HG03039 (cell line): ENCODE measurements at regions not wholly inside any gene's neighbourhood (a gene's known extent, or its start where the extent isn't known, plus 50 kb on each side); places are given as distances from the start of the nearest gene placed in this dataset.
"Not testable (repeated sequence)": the region's sequence is repeated elsewhere in the genome, so short reads cannot be mapped to it uniquely, and the experiment has no call there.

Experiments used
- ATAC-seq: cut with Tn5 transposase; IDR thresholded peaks from one replicate; pipeline ENCODE4 v1.9.1; 2021; ENCODE audit warnings: mild to moderate bottlenecking, moderate library complexity; ENCODE audit not compliant: unreplicated experiment

DNA sequence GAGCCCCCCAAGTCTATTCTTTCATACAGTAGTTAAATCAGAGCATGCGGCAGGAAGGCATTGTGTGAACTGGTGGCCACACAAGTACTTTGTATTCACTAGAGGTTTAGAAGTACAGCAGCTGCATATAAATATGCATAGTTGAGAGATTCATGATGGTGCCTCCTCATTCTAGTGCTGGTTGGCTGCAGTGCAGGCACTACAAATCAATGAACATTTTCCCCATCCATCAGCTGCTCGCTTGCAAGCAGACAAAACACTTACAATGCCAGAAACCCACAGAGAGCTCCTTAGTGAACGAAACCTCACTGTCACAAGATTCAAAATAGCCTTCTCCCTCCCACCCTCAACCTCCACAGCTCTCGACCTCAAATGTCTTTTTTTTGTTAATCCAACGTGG is 726.2 kb downstream of the USP25 start:
- no peak for ATAC-seq

DNA sequence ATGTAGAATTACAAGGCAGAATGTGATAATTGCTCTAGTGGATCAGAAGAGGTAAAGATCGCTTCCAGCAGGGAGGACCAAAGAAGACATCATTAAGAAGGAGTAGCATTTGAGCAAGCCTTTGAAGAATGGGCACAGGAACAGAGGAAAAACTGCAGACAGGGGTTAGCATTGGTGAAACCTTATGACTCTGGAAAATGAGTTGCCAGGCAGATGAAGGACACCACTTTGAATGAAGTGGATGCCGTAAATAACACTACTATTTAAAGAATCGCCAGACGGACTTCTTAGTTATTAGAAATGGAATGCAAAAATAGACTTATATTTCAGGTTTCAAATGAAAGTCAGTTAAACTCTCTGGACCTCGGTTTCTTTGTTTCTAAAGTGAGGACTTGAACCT is 727.7 kb downstream of the USP25 start:
- ATAC-seq, result no peak

DNA sequence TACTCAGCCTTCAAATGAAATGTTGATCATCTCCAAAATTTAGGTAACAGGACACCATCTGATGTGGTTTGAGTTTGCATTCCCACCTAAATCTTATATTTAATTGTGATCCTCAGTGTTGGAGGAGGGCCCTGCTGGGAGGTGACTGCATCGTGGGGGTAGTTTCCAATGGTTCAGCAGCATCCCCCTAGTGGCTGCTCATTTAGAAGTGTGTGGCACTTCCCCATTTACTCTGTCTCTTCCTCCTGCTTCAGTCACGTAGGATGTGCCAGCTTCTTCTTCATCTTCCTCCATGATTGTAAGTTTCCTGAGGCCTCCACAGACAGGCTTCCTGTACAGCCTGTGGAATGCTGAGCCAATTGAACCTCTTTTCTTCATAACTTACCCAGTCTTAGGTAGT is 731.2 kb downstream of the USP25 start:
- ATAC-seq, result no peak

DNA sequence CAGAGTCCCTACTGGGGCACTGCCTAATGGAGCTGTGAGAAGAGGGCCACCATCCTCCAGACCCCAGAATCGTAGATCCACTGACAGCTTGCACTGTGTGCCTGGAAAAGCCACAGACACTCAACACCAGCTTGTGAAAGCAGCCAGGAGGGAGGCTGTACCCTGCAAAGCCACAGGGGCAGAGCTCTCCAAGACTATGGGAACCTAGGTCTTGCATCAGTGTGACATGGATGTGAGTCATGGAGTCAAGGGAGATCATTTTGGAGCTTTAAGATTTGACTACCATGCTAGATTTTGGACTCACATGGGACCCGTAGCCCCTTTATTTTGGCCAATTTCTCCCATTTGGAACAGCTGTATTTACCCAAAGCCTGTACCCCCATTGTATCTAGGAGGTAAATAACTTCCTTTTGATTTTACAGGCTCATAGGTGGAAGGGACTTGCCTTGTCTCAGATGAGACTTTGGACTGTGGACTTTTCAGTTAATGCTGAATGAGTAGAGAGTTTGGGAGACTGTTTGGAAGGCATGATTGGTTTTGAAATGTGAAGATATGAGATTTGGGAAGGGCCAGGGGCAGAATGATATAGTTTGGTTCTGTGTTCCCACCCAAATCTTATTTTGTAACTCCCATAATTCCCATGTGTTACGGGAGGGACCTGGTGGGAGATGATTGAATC is 734.6 kb downstream of the USP25 start:
- ATAC-seq, result not testable (repeated sequence)

DNA sequence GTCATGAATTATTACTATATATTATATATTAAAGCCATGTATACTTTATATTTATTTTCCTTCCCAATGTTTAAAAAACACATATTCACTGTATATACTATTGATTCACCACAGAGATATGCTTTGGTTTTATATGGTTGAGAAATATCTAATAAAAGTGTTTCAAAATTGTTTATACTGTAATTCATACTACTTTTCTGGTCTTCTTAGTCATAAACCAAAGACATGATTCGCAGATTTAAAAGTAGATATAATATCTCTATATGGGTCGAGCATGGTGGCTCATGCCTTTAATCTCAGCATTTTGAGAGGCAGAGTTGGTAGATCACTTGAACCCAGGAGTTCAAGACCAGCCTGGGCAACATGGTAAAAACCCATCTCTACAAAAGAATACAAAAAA is 738.4 kb downstream of the USP25 start:
- ATAC-seq, result no peak

DNA sequence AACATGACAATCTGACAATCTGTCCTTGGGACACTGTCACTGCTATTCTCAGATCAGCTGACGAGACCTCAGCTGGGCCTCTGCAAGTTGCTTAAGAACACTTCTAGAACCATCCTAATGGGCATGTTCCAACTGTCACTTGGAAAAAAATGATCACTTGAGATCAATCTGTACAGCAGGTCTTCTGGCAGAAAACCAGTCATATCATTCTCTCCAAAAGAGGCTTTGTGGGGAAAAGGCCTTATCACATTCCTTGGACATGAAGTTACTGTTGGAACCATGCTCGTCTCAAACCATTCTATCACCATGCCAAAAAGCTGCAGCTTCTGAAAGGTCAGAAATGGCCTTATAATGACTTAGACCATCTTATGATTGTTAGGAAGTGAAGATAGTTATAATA is 744.2 kb downstream of the USP25 start:
- ATAC-seq, result no peak

DNA sequence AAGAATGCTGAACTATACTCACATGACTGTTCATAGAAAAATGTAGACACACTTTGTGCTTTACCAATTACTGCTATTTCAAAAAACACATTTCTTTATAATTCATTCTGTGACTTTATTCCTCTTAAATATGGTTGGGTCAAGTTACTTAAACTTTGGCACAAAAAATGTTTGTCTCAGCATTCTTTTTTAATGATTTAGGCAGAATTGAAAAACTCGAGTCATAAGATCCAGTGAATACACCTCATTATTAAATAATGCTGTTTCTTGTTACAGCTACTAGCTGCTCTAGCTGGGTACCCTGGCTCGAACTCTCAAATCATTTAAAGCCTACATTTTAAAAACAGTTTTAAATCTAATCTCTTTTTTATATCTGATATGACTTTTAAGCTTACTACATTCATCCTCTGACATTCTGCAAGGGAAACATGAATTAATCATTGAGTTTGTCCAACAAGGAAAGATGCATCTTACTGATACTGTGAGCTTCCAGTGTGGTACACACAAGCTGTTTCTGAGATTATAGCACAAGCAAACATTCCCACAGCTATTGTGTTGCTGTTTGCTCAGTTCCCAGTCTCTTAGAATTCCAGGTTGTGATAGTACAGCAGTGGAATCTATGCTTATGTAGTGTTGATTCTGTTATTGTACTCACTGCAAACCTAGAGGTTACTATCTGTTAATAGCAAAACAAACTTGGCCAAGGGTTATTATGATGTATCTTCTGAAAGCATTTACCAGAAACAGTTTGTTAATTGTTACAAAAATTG is 746.5 kb downstream of the USP25 start:
- ATAC-seq, result no peak

DNA sequence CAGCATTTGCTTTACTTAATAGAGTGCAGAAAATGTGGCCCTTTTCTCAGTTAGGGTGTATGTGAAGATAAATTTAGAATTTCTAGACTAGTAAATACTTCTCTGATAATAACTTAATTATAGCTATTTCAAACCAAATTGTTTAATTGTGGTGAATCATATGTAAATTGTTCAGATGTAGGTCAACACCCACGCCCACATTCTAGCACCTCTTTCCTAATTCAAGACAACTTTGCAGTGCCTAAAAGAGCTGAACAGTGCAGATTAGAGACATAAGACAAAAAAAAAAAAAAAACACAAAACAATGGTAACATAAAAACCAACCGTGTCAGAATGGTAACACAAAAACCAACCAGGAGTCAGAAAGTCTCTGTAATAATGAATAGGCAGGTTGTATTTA is 758.3 kb downstream of the USP25 start:
- no peak for ATAC-seq

DNA sequence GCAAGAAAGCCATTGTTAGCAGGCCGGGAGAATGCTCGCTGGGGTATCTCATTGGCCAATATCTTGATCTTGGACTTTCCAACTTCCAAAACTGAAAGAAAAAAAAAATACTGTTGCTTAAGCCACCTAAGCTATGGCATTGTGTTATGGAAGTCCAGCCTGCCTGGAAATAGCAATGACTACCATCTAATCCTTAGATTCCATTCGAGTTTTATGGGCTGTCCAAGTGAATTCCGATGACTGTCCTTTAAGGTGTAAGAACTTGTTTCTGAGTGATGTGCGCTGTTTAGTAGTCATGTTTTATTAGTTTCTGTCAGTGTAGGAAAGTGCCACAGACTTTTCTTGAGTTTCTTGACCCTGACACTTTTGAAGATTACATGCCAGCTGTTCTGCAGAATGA is 762.6 kb downstream of the USP25 start:
- no peak for ATAC-seq

DNA sequence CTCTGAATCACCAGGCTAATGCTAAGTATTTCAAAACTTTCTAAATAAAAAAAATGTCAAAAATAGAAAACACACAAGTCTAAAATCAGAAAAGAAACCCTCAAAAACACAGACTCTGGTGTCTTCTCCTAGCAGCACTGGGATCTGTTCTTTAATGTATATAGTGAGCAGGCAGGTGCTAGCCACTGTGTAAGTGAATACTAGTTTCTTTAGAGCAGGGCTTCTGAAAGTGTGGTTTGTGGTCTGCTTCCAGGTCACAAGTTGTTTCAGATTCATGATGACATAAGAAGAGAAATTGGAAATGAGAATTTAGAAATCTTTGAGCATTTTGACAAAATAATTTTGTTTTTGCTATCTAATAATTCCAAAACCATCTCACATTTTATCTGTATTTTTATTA is 763.1 kb downstream of the USP25 start:
- no peak for ATAC-seq

DNA sequence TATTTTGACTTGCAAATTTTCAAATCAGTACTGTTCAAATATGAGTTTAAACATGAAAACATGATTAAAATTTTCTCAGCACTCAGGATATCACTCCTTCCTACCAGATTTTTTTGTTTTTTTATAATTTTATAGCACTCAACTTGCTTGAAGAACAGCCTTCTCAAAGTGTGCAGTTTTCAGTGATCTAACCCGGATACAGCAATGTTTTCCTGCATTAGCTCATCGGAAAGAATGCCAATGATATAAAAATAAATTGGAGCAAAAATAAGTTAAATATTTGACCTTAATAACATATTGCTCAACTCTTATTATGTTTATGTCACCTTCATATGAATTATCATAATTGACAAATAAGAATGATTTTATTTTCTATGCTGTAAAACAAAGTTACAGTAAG is 766.8 kb downstream of the USP25 start:
- ATAC-seq, result no peak

DNA sequence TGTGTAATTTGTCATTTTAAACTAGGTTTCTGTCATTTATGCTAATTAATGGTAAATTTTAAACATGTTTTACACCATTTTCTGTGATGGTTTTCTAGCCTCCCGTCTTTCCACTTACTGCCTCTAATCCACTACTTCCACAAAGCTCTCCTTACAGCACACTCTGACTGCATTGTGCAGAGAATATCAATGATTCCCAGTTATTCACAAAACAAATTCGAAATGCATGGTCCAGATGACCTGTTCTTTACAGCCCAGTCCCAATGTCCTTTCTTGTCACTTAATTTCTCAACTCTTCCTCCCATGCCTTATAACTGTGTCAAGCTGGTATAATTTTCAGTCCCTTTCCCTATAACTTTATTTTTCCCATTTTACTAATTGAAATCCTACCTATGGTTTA is 770.5 kb downstream of the USP25 start:
- ATAC-seq, result no peak

DNA sequence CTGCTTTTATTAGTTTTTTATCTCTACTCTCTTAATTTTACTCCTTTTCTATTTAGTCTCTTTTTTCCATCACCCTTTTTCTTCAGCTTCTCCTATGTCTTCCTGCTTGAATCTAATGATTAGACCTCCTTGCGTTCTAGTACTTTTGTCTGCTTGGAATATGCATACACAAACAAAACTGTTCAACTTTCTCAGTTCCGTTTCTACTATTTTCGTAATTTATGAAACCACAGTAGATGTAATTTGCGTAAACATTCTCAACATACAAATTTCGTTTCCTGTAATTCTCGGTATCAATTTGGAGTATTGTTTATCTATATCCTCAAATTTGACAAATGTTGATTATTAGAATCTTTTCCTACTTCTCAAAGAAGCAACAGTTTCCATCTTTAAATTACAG is 772.5 kb downstream of the USP25 start:
- ATAC-seq, result no peak

DNA sequence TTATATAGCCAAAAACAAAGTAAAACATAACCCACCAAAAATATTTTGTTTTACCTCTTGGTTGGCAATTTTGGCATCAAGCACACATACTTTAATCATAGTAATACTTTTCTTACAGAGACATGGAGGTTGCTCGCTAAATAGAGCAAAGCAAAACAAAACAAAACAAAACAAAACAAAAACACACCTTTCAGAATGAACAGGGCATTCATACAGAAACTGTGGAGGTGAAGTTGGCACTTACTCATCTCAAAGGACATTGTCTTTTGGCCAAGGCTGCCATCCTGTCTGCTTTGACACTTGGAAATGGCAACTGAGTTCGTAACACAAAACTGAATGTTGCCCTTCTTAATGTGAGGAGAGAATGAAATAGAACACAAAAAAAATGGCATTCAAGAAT is 773.1 kb downstream of the USP25 start:
- no peak for ATAC-seq

DNA sequence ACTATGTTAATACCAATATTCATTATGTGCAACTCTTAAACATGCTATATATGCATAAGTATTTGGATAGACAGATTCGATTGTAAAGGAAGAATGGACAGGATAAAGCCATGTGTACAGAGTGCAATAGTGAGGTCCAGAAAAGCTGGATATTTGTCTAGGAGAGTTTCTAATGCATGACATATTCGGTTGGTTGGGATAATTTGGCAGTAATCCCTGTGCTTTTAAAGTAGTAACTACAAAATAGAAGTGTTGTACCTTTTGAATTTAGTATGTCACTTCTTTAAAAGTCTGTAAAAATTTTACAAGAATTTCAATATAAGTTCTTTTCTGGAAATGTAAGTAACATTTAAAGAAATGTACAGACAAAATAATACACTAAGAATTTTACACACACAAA is 774.5 kb downstream of the USP25 start:
- no peak for ATAC-seq

DNA sequence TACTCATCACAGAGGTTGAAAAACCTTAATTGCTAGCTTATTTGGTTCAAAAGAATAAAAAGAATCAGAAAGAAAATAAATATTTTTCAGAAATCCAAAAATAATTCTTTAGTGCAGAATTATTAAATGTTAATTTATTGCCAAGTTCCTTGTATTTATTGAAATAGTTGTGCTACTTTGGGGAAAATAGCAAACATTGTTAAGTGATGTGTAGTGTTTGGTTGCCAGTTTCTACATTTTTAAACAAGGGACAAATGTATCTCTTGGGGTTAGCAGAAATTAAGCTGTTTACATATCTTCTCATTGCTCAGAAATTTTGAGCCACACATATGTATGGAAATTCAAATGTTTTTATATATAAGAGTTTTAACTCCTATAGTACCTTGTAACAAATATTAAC is 775.0 kb downstream of the USP25 start:
- no peak for ATAC-seq

DNA sequence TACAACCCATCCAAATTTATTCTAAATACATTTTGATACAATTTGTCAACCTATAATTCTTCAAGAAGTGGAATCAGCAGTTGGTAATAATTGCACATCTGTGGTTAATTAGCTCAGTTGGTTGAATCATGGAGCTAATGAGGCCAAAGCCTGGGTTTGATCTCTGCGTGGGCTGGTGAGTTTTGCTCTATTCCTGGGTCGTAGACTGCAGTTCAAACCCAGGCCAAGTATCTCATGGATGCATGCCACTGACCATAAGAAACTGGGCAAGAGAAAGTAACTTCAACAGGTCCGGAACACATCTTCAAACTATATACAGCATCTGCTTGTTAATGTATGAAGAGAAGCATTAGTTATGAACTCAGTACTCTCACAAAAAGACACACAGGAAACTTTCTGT is 779.7 kb downstream of the USP25 start:
- no peak for ATAC-seq

DNA sequence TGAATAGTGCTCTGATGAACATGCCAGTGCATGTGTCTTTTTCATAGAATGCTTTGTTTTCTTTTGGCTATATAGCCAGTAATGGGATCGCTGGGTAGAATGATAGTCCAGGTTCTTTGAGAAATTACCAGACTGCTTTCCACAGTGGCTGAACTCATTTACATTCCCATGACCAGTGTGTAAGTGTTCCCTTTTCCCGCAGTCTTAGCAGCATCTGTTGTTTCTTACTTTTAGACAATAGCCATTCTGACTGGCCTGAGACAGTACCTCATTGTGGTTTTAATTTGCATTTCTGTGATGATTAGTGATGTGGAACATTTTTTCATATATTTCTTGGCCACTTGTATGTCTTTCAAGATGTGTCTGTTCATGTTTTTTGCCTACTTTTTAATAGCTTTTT is 784.5 kb downstream of the USP25 start:
- ATAC-seq, result no peak

DNA sequence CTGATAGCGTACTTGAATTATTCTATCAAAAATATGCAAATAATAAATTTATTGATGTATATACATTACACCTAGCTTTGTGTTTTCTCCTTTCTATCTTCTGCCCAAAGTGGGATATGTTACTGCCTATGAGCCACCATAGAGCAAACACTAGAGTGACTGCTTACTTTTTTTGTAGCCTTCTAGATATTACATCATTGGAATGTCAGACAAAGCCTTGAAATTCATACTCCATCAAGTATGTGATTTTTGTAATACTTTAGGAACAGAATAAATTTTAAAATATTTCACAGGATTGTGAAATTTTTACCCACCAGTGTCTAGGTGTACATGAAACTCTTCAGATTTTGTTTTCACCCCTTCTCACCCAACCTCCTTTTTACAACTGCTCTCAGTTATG is 787.6 kb downstream of the USP25 start:
- ATAC-seq, result no peak

DNA sequence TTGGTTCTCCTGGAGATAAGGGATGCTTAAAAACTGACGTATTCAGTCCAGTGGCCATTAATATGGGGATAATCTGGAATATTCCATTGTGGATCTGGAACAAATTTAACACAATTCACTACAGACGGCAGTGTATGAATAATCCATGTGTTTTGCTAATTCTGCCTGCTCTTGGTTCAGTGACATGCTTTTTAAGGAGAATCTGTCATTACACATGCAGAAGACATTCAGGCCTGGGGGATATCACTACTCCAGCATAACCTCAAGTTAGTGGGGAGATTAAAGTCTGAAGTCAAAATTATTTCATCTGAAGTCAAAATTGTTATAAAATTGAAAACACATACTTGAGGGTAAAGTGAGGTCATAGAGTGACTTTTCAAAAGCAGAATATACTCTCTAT is 789.3 kb downstream of the USP25 start:
- no peak for ATAC-seq

DNA sequence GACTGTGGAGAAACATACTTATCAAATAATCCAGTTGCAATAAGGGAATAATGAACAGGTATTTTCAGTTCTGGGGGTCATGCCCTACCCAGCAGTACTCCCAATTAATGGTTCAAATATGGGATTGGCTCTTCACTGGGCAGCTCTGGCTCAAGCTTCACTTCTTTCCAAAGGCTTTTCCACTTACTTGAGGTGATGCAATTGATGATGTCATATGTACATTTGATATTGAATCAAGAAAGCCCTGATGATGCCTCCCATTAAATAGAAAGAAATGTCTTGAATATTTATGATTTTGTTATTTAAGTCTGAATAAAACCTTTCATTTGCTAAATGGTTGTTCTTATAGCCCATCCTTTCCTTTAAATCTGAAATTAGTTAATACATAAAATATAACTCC is 789.9 kb downstream of the USP25 start:
- no peak for ATAC-seq

DNA sequence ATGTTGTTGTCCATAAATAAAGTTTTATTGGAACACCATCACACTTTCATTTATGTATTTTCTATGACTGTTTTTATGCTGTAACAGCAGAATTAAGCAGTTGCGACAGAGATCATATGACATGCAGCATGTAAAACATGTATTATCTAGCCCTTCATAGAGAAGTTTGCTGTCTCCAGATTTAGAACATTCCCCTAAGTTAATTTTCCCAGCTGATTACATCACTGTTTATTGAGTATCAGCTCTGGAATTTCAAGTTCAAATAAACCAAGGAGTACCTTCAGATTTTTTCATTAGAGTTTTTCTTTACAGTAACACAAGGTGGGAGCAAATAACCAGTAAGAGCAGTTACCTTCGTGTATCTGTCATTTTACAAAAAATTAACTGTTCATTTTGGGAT is 792.8 kb downstream of the USP25 start:
- no peak for ATAC-seq

DNA sequence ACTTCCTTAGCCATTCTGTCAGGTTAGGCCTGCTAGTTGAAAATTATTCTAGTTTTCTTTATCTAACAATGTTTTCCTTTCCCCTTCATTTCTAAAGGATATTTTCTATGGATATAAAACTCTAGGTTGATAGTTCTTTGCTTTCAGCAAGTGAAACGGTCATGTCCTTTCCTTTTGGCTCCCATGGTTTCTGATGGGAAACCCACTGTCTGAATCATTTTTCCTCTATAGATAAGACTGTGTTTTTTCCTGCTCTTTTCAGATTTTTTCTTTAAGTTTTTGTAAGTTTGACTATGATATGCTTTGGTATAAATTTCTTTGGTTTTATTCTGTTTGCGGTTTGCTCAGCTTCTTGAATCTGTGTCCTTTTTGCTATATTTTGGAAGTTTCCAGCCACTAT is 800.9 kb downstream of the USP25 start:
- ATAC-seq, result no peak
